ENCODE measurements at regions not wholly inside any gene's neighbourhood (a gene's known extent, or its start where the extent isn't known, plus 50 kb on each side); places are given as distances from the start of the nearest gene placed in this dataset.

GRCh38 chr5:167049043-167049663 is 1242.3 kb upstream of the WWC1 start:
- peak; percentile 65 for DNase-seq (ENCODE audit: low read depth)
- TF ChIP-seq CTCF (IDR thresholded peaks at IDR 0.05; ENCODE audit: insufficient read depth, low read depth, low read length, missing control alignments): peak; percentile 72
- no peak overlapping the region for H3K4me3 ChIP-seq (ENCODE audit: low read length)

GRCh38 chr5:167049771-167050567 is 1241.5 kb upstream of the WWC1 start:
- TF ChIP-seq CTCF (IDR thresholded peaks at IDR 0.05; ENCODE audit: insufficient read depth, low read depth, low read length, missing control alignments): no peak
- no peak overlapping the region for H3K4me3 ChIP-seq (ENCODE audit: low read length)
- no peak for DNase-seq (ENCODE audit: low read depth)

- H3K4me3 ChIP-seq (ENCODE audit: low read length): no peak overlapping the region
- DNase-seq (ENCODE audit: low read depth): no peak
- no peak for TF ChIP-seq CTCF (IDR thresholded peaks at IDR 0.05; ENCODE audit: insufficient read depth, low read depth, low read length, missing control alignments)
These were observed 1240.7 kb upstream of the WWC1 start for GRCh38 chr5:167050568-167051401.

DNA sequence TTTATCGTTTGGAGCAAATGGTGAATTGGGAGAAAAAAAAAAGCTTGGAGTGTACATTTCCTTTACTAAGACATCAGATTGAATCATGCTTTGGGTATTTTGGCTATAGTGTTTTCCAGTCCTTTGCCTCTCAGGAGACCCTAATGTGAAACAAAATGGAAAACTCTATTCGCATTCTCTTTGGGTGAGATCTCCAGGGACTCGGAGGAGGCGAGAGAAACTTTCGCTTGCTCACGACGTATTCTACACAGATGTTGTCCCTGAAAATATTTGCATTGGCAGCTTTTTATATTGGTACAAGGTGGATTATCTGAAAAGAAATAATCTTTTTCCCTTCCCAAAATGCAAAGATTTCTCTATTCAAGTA is 1240.1 kb upstream of the WWC1 start:
- H3K4me3 ChIP-seq (ENCODE audit: low read length): no peak overlapping the region
- TF ChIP-seq CTCF (IDR thresholded peaks at IDR 0.05; ENCODE audit: insufficient read depth, low read depth, low read length, missing control alignments): no peak
- DNase-seq (ENCODE audit: low read depth): no peak

DNA sequence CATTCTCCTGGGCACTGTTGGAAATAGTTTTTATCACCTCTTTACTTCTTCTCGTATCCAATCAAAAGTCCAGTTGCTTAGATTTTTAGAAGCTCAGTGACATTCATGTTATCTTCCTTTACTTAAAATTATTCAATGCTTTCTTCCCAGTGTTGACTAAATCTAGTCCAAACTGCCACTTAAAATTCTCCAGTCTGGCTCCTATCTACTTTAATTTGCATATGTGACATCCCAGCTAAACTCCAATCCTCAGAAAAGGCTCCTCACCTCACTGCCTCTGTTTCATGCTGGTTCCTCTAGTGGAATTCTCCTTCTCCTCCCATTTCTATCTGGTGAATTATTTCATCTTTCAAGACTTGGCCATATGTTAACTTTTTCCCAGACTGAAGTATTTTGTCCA is 1238.7 kb upstream of the WWC1 start:
- no peak overlapping the region for H3K4me3 ChIP-seq (ENCODE audit: low read length)
- DNase-seq (ENCODE audit: low read depth): no peak
- no peak for TF ChIP-seq CTCF (IDR thresholded peaks at IDR 0.05; ENCODE audit: insufficient read depth, low read depth, low read length, missing control alignments)

- no peak overlapping the region for H3K4me3 ChIP-seq (ENCODE audit: low read length)
- no peak for TF ChIP-seq CTCF (IDR thresholded peaks at IDR 0.05; ENCODE audit: insufficient read depth, low read depth, low read length, missing control alignments)
- no peak for DNase-seq (ENCODE audit: low read depth)
These were observed 1233.8 kb upstream of the WWC1 start for GRCh38 chr5:167057665-167058064.
